GM21529 (cell line): ENCODE measurements at regions not wholly inside any gene's neighbourhood (a gene's known extent, or its start where the extent isn't known, plus 50 kb on each side); places are given as distances from the start of the nearest gene placed in this dataset.

Source experiments
- ATAC-seq: cut with Tn5 transposase; IDR thresholded peaks from one replicate; pipeline ENCODE4 v1.9.1; 2021; ENCODE audit not compliant: unreplicated experiment

DNA sequence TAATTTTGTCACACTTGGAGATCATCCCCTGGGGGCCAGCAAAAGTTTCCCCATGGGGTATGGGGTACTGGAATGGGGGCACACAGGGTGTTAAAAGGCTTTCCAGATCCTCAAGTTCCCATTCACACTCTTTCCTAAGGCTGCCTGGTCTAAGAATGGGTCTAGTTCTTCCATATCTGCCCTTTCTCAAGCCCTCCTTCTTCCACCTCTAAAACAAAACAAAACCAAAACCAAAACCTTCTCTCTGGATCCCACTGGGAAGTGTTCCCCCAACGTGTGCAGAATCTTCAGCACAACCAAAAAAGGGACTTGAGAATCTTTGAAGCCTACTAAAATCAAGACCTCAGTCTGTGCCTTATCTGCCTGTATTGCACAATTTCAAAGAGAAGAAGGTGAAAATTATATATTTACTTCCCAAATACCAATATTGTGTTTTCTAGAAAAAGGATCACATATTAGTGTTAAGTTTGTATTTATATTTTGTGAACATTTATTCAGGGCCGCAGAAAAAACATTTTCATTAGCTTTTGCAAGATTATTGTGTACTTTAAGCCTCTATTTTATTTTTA, 207.2 kb upstream of the TCF4 start:
- no peak for ATAC-seq

DNA sequence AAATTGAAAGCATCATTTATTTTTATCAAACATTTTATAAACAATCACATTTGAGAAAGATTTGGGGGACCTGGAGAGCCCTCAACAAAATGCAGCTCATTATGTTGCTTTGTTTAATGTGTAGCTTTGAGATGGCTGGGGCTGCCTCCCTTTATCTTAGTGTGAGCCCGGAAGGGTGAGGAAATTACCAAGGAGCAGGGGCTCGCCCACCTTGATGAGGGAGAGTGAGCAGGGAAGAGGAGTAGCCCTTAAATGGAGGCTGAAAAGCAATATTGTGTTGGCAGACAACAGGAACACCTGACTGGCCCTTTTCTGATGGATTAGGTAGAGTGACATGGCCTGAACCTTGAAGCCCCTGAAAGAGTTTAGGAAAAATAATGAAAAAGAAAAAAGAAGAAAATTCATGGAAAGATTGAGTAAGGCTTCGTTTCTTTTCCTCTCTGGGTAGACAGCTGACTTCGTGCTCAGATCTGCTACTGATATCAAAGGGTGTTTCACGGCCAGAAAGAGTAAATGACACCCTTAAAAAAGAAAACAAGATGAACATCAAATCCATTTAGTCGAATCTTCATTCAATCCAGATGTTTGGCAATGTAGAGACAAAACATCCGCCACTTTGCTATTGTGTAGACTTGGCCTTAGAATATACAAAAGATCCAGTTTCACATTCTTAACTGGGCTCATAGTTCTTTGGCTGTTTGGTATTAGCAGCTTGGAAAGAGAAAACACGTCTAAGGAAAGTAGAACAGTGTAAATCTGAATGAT, 206.5 kb upstream of the TCF4 start:
- no peak for ATAC-seq

GRCh38 chr18:55790296-55790695, 202.3 kb upstream of the TCF4 start:
- no peak for ATAC-seq

DNA sequence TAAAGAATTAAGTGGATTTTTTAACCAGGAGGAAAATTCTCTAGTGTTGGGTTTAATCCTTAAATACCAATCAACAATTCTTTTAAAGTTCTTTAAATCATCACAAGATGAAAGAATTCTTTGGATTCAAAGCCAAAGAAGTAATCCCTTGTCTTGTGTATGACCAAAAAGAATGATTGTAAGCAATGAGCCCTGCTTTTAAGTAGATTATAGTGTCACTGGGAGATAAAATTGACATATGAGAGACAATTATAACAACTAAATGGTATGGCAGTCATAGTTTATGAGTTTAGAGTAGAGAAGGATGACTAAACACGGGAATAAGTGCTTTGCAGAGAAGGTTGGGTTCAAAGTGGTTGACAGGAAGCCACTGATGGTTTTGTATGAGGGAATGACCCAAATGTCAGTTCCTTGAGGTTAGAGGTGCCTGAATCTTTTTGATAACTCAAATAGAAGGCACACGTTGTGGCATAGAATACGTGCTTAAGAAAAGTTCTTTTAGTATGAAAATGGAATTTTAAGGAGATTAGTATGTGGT, 199.6 kb upstream of the TCF4 start:
- ATAC-seq = no peak

DNA sequence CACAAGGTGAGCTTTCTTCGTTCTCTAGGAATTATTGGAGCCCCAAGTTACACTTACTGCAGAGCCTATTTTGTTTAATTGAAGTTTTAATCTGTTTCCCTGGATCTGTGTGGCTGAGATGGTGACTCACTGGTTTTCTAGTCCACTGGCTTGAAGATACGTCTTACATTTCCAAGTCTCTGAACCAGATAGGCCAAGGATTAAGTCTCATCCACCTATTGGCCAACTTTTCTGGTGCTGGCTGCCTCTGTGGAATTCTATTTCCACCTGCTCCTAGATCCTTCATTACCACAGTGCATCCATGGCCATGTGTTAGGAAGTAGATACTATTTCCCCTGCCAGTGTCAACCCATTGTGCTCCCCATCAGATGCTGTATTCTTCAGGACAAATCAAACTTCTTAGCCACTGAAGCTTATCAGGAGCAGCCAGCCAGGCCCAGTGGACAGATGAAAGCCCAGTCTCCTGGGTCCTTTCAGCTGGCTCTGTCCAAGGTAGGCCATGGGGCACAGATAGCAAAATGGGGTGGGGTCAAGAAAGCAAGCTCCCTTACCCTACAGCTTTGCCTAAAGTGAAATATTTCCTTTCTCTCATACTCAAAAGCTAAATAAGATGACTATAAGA, 198.8 kb upstream of the TCF4 start:
- ATAC-seq = no peak

DNA sequence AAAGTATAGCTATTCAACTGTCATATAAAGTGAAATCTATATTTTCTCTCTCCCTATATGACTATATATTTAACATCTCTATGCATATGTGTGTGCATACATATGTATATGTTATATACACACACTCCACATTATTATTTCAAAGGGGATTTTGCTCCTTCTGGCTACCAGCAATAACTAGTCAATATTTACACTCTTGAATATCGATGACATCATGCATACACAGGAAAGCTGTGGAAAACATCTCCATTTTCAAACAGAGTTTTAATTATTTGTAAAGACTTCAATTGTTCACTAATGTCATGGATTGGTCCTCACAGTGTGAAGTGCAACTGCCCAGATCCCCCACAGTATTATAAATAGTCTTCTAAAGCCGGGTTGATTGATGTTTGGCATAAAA, 195.9 kb upstream of the TCF4 start:
- ATAC-seq = no peak

- no peak for ATAC-seq
These were observed 193.5 kb upstream of the TCF4 start for GRCh38 chr18:55781481-55781957.

DNA sequence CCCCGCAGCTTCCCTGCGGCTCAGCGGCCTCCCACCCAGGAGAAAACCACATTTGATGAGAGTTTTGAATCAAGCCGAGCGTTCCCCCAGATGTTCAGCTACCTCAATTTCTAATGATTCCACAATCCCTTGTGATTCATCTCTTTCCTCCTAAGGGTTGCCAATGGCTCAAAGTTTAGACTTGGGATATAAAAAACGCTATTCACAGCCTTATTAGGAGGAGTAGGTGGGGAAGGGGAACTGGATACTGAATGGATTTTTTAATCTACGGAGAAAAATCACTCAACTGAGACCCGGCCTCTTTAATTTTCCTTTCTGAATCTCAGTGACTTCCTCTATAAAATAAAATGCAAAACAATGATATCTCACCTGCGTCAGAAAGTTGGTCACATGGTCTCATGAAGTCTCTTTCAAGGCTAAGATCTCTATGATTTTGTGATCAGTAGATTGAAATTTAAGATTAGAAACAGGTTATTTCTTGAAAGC, 192.6 kb upstream of the TCF4 start:
- ATAC-seq = no peak

GRCh38 chr18:55779691-55780585, 191.9 kb upstream of the TCF4 start:
- ATAC-seq = no peak

GRCh38 chr18:55778788-55779690, 191.0 kb upstream of the TCF4 start:
- no peak for ATAC-seq

DNA sequence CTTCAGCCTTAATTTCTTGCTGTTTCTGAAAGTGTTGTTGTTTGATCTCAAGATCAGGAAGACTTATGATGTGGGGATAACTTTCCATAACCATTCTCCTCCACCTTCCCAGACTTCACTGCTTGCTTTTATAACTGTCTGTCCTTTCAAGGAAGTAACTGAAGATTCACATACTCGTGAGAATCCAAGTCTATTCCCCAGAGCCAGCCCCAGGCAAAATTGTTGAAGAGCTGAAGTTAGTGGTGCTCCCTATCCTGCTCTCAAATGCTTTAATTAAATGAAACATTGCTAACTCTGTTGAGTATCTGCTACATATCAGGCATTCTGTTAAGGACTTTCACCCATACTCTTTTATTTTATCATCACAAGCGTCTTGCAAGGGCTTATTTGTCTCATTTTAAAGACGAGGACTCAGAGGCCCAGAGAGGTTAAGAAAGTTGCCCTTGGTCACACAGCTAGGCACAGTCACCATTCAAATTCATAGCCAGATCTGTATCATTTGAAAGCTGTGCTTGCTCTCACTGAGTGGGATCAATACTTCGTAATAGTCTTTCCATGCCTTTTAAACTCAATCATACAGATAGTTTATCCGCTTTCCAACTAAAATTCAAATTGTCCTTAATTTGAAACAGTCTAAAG, 189.8 kb upstream of the TCF4 start:
- ATAC-seq = no peak

- ATAC-seq = no peak
These were observed 188.0 kb upstream of the TCF4 start for GRCh38 chr18:55775972-55776371.

- no peak for ATAC-seq
These were observed 186.5 kb upstream of the TCF4 start for GRCh38 chr18:55774505-55774904.

DNA sequence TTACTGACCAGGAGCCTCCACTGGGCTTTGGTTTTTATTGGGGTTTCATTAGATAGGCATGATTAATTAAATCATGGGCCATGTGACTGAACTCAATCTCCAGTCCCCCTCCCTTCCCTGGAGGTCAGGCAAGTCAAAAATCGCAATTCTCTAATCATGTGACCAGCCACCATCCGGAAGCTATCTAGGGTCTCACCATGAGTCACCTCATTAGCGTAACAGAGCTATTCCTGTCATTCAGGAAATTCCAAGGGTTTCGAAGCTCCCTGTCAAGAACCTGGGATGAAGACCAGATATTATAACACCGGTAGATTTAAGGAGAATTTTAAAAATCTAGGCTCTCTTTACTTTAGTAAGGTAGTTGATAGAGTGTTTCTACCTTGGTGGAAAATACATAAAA, 180.3 kb upstream of the TCF4 start:
- no peak for ATAC-seq

- no peak for ATAC-seq
These were observed 176.4 kb upstream of the TCF4 start for GRCh38 chr18:55764386-55764785.

- no peak for ATAC-seq
These were observed 175.8 kb upstream of the TCF4 start for GRCh38 chr18:55763805-55764204.

DNA sequence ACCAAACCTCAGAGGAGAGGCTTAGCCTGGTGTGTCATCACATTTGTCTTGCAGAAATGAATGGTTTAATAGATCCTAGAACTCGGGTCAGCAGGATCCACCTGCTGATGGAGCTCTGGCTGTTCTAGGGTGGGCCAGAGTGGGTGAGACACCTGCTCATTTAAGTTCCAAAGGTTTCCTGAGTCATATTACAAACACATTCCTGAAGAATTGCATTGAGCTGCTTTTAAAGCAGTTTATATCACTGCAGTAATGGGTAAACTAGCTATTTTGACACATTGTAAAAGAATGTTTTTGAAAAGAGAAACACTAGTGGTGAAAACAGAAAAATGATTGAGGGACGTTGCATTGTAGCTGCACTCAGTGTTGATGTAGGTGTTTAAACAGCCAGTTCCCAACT, 175.3 kb upstream of the TCF4 start:
- no peak for ATAC-seq

GRCh38 chr18:55762424-55762823, 174.4 kb upstream of the TCF4 start:
- no peak for ATAC-seq

DNA sequence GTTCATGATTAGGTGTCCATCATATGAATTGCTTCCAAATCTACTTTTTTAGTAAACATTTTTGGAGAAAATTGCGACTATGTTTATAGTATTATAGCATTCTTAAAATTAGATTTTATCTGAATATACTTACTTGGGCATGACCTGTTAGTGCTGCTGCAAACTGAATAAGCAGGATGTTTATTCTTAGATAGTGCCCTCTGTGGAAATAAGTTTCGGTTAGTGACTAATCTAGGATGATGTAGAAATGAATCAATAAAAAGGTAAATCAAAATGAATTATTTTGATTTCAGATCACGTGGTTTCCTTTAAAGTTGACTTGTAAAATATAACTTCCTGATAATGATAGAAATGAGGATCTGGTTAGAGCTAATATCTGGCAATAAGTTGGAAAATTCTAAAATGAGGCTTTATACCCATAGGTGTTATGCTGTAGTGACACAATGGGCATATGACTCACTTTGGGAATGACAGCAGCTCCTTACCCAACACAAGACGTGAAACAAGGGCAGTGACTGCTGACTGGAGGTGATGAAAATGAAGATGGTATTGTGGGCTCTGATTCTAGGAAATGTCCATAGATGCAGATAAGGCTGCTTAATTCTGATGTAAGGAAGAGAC, 165.8 kb upstream of the TCF4 start:
- no peak for ATAC-seq
